ENCODE measurements at regions not wholly inside any gene's neighbourhood (a gene's known extent, or its start where the extent isn't known, plus 50 kb on each side); places are given as distances from the start of the nearest gene placed in this dataset.
"Not testable (repeated sequence)": the region's sequence is repeated elsewhere in the genome, so short reads cannot be mapped to it uniquely, and the experiment has no call there.

DNA sequence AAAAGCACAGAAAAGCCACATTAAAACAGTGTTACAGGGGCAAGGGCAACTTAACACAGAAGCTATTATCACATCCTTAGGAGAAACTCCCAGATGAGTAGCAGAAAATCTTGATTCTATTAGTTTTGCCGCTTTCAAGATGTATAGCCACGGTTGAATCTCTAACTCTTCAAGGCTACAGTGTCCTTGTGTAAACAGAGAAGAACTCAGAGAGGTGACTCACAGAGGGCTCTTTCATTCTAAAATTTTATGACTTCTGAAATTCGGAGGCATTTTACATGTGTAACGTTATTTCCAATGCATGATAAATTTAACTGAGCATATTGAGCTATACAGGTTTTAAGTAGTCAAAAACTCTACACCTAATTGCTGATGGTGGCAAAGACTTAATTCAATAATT lies 846.6 kb downstream of the GBE1 start:
- DNase-seq (ENCODE audit: low read depth) = no peak
- H3K4me3 ChIP-seq (ENCODE audit: low read depth, low read length) = no peak overlapping the region
- TF ChIP-seq, protein P1, sequence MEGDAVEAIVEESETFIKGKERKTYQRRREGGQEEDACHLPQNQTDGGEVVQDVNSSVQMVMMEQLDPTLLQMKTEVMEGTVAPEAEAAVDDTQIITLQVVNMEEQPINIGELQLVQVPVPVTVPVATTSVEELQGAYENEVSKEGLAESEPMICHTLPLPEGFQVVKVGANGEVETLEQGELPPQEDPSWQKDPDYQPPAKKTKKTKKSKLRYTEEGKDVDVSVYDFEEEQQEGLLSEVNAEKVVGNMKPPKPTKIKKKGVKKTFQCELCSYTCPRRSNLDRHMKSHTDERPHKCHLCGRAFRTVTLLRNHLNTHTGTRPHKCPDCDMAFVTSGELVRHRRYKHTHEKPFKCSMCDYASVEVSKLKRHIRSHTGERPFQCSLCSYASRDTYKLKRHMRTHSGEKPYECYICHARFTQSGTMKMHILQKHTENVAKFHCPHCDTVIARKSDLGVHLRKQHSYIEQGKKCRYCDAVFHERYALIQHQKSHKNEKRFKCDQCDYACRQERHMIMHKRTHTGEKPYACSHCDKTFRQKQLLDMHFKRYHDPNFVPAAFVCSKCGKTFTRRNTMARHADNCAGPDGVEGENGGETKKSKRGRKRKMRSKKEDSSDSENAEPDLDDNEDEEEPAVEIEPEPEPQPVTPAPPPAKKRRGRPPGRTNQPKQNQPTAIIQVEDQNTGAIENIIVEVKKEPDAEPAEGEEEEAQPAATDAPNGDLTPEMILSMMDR (IDR thresholded peaks at IDR 0.05; ENCODE audit: insufficient read depth, low read depth, low read length) = no peak

DNA sequence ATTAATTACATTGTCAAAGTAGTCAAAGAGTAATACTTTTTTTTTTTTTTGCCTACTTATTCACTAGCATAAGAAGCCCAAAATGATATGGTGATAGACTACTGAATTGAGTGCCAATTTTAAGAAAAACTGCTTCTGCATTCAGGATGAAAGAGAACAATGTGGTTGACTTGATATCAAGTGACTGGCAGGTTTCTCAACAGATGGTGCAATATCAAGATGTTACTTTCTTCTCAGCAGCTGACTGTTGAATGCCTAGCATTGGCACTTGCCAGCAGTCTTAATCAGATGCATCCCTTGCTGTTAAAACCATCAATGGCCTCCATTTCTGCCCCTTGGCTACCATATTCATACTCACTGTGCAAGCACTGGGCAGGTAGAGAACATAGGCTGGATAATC lies 863.2 kb downstream of the GBE1 start:
- DNase-seq (ENCODE audit: low read depth) = no peak
- H3K4me3 ChIP-seq (ENCODE audit: low read depth, low read length) = no peak overlapping the region
- TF ChIP-seq, protein P1 (IDR thresholded peaks at IDR 0.05; ENCODE audit: insufficient read depth, low read depth, low read length) = no peak

DNA sequence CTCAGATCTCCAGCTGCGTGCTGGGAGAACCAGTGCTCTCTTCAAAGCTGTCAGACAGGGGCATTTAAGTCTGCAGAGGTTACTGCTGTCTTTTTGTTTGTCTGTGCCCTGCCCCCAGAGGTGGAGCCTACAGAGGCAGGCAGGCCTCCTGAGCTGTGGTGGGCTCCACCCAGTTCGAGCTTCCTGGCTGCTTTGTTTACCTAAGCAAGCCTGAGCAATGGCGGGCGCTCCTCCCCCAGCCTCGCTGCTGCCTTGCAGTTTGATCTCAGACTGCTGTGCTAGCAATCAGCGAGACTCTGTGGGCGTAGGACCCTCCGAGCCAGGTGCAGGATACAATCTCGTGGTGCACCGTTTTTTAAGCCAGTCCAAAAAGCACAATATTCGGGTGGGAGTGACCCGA lies 864.4 kb downstream of the GBE1 start:
- not testable (repeated sequence) for DNase-seq (ENCODE audit: low read depth); H3K4me3 ChIP-seq (ENCODE audit: low read depth, low read length)

DNA sequence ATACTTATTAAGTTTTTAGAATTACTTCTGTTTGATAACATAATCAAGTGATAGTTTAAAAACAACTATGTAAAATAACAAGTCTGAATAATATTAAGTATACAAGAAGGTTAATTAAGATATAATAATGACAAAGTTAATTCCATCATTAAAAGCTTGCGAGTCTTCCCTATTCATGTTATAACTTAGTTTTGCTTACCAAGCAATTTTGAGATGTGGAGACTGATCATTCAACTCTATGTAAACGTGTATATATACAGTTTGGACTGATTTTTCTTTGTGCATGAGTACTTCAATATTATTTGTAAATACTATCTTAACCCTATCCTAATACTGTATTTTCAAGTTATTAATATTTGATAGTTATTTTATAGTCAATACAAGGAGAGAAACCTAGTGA lies 870.9 kb downstream of the GBE1 start:
- no peak for DNase-seq (ENCODE audit: low read depth)
- TF ChIP-seq, protein P1 (IDR thresholded peaks at IDR 0.05; ENCODE audit: insufficient read depth, low read depth, low read length) = no peak
- H3K4me3 ChIP-seq (ENCODE audit: low read depth, low read length) = no peak overlapping the region

DNA sequence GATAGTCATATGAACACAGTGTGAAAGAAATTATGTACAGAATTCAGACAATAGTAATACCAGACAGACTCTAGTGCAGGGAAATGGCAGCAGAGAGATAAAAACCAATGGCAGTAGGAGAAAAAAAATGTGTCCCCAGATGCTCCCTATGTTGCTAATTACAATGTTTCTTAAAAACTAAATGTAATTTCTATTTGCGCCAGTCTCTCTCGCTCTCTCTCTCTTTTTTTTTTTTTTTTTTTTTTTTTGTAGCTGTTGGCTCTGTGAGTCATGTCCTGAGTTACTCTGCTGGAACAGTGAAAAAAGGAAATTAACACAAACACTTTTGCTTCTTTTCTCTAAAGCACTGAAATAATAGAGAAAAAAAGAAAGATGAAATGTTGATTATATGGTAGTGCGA lies 871.9 kb downstream of the GBE1 start:
- H3K4me3 ChIP-seq (ENCODE audit: low read depth, low read length) = no peak overlapping the region
- TF ChIP-seq, protein P1 (IDR thresholded peaks at IDR 0.05; ENCODE audit: insufficient read depth, low read depth, low read length) = no peak
- no peak for DNase-seq (ENCODE audit: low read depth)

DNA sequence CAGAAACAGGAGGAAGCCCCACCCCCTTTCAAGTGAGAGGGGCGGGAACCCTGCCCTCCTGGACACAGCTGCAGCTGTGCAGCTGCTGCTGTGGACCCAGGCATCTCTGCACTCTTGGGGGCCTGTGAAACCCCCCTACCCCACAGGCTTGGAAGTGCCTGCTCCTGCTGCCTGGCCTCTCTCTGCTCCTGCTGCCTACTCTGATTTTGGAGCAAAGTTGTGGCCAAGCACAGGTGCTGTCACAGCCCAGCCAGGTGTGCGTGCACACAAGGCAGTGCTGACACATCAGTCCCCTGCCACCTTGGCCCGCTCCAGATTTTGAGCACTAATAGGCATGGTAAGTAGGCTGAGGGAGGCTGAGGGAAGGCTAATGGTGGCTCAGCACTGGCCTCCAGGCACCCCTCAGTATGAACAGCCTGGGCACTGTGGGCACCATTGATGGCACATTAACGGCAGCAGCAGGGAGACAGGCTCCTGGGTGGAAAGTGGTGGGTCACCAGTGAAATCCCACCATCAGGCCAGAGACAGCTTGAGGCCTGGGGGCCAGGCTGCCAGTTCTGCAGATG lies 890.9 kb downstream of the GBE1 start:
- TF ChIP-seq, protein P1 (IDR thresholded peaks at IDR 0.05; ENCODE audit: insufficient read depth, low read depth, low read length) = no peak
- DNase-seq (ENCODE audit: low read depth) = no peak
- no peak overlapping the region for H3K4me3 ChIP-seq (ENCODE audit: low read depth, low read length)

DNA sequence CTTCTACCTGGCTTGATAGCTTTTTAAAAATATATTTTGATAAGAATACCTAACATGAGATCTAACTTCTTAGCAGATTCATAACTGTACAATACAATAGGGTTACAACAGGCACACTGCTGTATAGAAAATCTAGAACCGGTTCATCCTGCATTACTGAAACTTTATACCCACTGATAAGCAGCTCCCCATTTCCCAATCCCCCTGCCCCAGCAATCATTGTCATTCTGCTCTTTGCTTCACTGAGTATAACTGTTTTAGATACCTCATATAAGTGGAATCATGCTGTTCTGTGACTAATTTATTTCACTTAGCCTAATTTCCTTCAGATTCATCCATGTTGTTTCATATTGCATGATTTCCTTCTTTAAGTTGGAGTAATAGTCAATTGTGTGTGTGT lies 906.0 kb downstream of the GBE1 start:
- no peak overlapping the region for H3K4me3 ChIP-seq (ENCODE audit: low read depth, low read length)
- no peak for DNase-seq (ENCODE audit: low read depth)
- TF ChIP-seq, protein P1 (IDR thresholded peaks at IDR 0.05; ENCODE audit: insufficient read depth, low read depth, low read length) = no peak

All from fibroblast of villous mesenchyme (primary cell).